Right lobe of liver (tissue), 6 donors: ENCODE measurements at regions not wholly inside any gene's neighbourhood (a gene's known extent, or its start where the extent isn't known, plus 50 kb on each side); places are given as distances from the start of the nearest gene placed in this dataset.
A peak's percentile ranks its signal among the peaks of the same experiment; 100 is the strongest.

Source experiments
- ATAC-seq, 4 donors: fragments of 200-7000 bp; cut with Tn5 transposase; one replicate each; pipeline ENCODE4 v1.9.1; 2020; ENCODE audit warnings: mild to moderate bottlenecking in 4 of 4, moderate library complexity in 4 of 4
- DNase-seq, 3 donors: peaks; one replicate each; pipeline ENCODE4 v3.0.0-alpha.2; 2020
- H3K27ac ChIP-seq, 3 donors: fragments of 200-600 bp; one replicate each; pipeline ENCODE4 v1.8.0; 2022
- H3K27me3 ChIP-seq, 2 donors: fragments of 200-600 bp; one replicate each; pipeline ENCODE4 v1.8.0; 2022
- H3K36me3 ChIP-seq, 4 donors: fragments of 200-600 bp; sonication (generic) in 1 of 4; one replicate each; pipeline versions ENCODE4 v1.5.1 to v1.8.0; 2017 to 2022; ENCODE audit warnings: control low read depth in 1 of 4
- H3K4me1 ChIP-seq, 4 donors: fragments of 200-600 bp; sonication (generic) in 1 of 4; one replicate each; pipeline versions ENCODE4 v1.5.1 to v1.8.0; 2017 to 2022; ENCODE audit warnings: control low read depth in 1 of 4
- H3K4me3 ChIP-seq, 3 donors: fragments of 200-600 bp; one replicate each; pipeline ENCODE4 v1.8.0; 2022
- H3K9me3 ChIP-seq, 4 donors: fragments of 200-600 bp; sonication (generic) in 1 of 4; one replicate each; pipeline versions ENCODE4 v1.5.1 to v1.8.0; 2017 to 2022; ENCODE audit warnings: control low read depth in 1 of 4
- CTCF ChIP-seq, 4 donors: fragments of 200-600 bp in 3 of 4; fragments of 450-650 bp in 1 of 4; IDR thresholded peaks; one replicate each; pipeline versions ENCODE4 v1.5.1 to v1.8.0; 2016 to 2022; ENCODE audit warnings: antibody characterized with exemption in 4 of 4, mild to moderate bottlenecking in 2 of 4
- POLR2A ChIP-seq: fragments of 450-650 bp; IDR thresholded peaks from one replicate; pipeline ENCODE4 v1.6.1; 2017; ENCODE audit warnings: antibody characterized with exemption, mild to moderate bottlenecking
- WGBS: methylation state at CpG from one replicate; pipeline ENCODE4 v1.1.6; 2018; ENCODE audit warnings: low coverage, low lambda C conversion rate; ENCODE audit not compliant: insufficient coverage; ENCODE audit errors: missing lambda C conversion rate; 5-methylcytosine and 5-hydroxymethylcytosine counted together
- intact Hi-C, 2 donors: fragments of 100-400 bp; cut with DNase I; formaldehyde crosslinking; loops; one replicate each; pipeline versions ENCODE4 v1.11.2 to v1.14.1; 2022
- donor health status: DM: no; HTN: yes; CAD: no.
- donor health status: DM: no; HTN: no; CAD: no.
- donor health status: DM: no; HTN: no; CAD: no.
- donor health status: DM: no; HTN: yes; CAD: no.
- donor health status: DM: no; HTN: yes; CAD: no.

GRCh38 chrX:116246261-116246660, 75.7 kb downstream of the AGTR2 start:
- H3K4me1 ChIP-seq = no peaks in the 10 kb centered on the region
- no peaks in the 10 kb centered on the region for H3K9me3 ChIP-seq
- intact Hi-C loops = no loop called here
- H3K4me3 ChIP-seq = no peak overlapping the region
- 71% methylated on average over 2 of the region's 2 CpGs for WGBS
- ATAC-seq (no peak), DNase-seq (no peak)
- TF ChIP-seq CTCF (IDR thresholded peaks at IDR 0.05) (no peak), POLR2A (no peak)
- no peaks in the 10 kb centered on the region for H3K27me3 ChIP-seq
- H3K36me3 ChIP-seq = no peaks in the 10 kb centered on the region
- H3K27ac ChIP-seq = no peak overlapping the region

GRCh38 chrX:116267511-116268040, 97.0 kb downstream of the AGTR2 start:
- no peaks in the 10 kb centered on the region for H3K4me1 ChIP-seq
- TF ChIP-seq CTCF (IDR thresholded peaks at IDR 0.05) (no peak), POLR2A (no peak)
- WGBS = 54% methylated on average over 3 of the region's 3 CpGs
- DNase-seq = no peak
- H3K27ac ChIP-seq = no peak overlapping the region
- no peaks in the 10 kb centered on the region for H3K27me3 ChIP-seq
- no peaks in the 10 kb centered on the region for H3K36me3 ChIP-seq
- no peak overlapping the region for H3K4me3 ChIP-seq
- no peak for ATAC-seq
- intact Hi-C loops = no loop called here
- no peaks in the 10 kb centered on the region for H3K9me3 ChIP-seq

- no peaks in the 10 kb centered on the region for H3K36me3 ChIP-seq
- DNase-seq (no peak), ATAC-seq (no peak)
- no peaks in the 10 kb centered on the region for H3K4me1 ChIP-seq
- H3K9me3 ChIP-seq = no peaks in the 10 kb centered on the region
- H3K27me3 ChIP-seq = no peaks in the 10 kb centered on the region
- intact Hi-C loops = no loop called here
- TF ChIP-seq POLR2A = no peak
- no peak for TF ChIP-seq CTCF (IDR thresholded peaks at IDR 0.05)
- H3K27ac ChIP-seq = no peak overlapping the region
- 22% methylated on average over 3 of the region's 3 CpGs for WGBS
- no peak overlapping the region for H3K4me3 ChIP-seq
Observed at GRCh38 chrX:116272322-116272721, 101.8 kb downstream of the AGTR2 start.

- no peaks in the 10 kb centered on the region for H3K27me3 ChIP-seq
- no peaks in the 10 kb centered on the region for H3K36me3 ChIP-seq
- DNase-seq (no peak), ATAC-seq (peak in 2 of 4 donors; percentile 12 to 73)
- H3K4me3 ChIP-seq = no peak overlapping the region
- intact Hi-C loops = no loop called here
- H3K4me1 ChIP-seq = no peaks in the 10 kb centered on the region
- no peak overlapping the region for H3K27ac ChIP-seq
- no peak for TF ChIP-seq POLR2A
- TF ChIP-seq CTCF (IDR thresholded peaks at IDR 0.05) = no peak
- no peaks in the 10 kb centered on the region for H3K9me3 ChIP-seq
Observed at GRCh38 chrX:116272861-116273260, 102.3 kb downstream of the AGTR2 start.

GRCh38 chrX:116276261-116276660, 105.7 kb downstream of the AGTR2 start:
- Histone ChIP-seq H3K27me3 (no peaks in the 10 kb centered on the region), H3K27ac (no peak overlapping the region), H3K36me3 (no peaks in the 10 kb centered on the region), H3K4me3 (no peak overlapping the region), H3K9me3 (no peaks in the 10 kb centered on the region), H3K4me1 (no peaks in the 10 kb centered on the region)
- TF ChIP-seq POLR2A = no peak
- intact Hi-C loops = no loop called here
- no peak for ATAC-seq
- DNase-seq = no peak
- WGBS = 44% methylated on average over 1 of the region's 1 CpG
